ENCODE measurements at regions not wholly inside any gene's neighbourhood (a gene's known extent, or its start where the extent isn't known, plus 50 kb on each side); places are given as distances from the start of the nearest gene placed in this dataset.

- H3K9me3 Mint-ChIP-seq (ENCODE audit: low read depth, unreplicated experiment), result peaks cover 5% of the 10 kb centered on the region
- intact Hi-C loops (cut with micrococcal nuclease; ENCODE audit: unreplicated experiment), result no loop called here
- CTCF ChIA-PET, result no interaction called here
- H3K27ac Mint-ChIP-seq (ENCODE audit: unreplicated experiment), result no peak overlapping the region
- no peaks in the 10 kb centered on the region for H3K36me3 Mint-ChIP-seq (ENCODE audit: insufficient read depth, unreplicated experiment)
- no peak for TF ChIP-seq CTCF (IDR thresholded peaks at IDR 0.05; ENCODE audit: unreplicated experiment)
- no TSS peak for BruUV-seq (replicated peaks)
- DNase-seq, result no peak
- no peaks in the 10 kb centered on the region for H3K27me3 Mint-ChIP-seq (ENCODE audit: unreplicated experiment)
- no peaks in the 10 kb centered on the region for H3K4me1 Mint-ChIP-seq (ENCODE audit: low read depth, unreplicated experiment)
- H3K4me3 Mint-ChIP-seq (ENCODE audit: low read depth, unreplicated experiment), result no peak overlapping the region
Observed at GRCh38 chr1:4483021-4483625, 171.3 kb upstream of the AJAP1 start.

GRCh38 chr1:4485398-4485797 lies 169.0 kb upstream of the AJAP1 start:
- BruUV-seq (replicated peaks), result no TSS peak
- intact Hi-C loops (cut with micrococcal nuclease; ENCODE audit: unreplicated experiment), result no loop called here
- H3K36me3 Mint-ChIP-seq (ENCODE audit: insufficient read depth, unreplicated experiment), result no peaks in the 10 kb centered on the region
- H3K4me3 Mint-ChIP-seq (ENCODE audit: low read depth, unreplicated experiment), result no peak overlapping the region
- no peak for DNase-seq
- no peak for TF ChIP-seq CTCF (IDR thresholded peaks at IDR 0.05; ENCODE audit: unreplicated experiment)
- H3K4me1 Mint-ChIP-seq (ENCODE audit: low read depth, unreplicated experiment), result no peaks in the 10 kb centered on the region
- H3K27me3 Mint-ChIP-seq (ENCODE audit: unreplicated experiment), result no peaks in the 10 kb centered on the region
- H3K27ac Mint-ChIP-seq (ENCODE audit: unreplicated experiment), result no peak overlapping the region
- CTCF ChIA-PET, result no interaction called here
- H3K9me3 Mint-ChIP-seq (ENCODE audit: low read depth, unreplicated experiment), result peaks cover 5% of the 10 kb centered on the region

GRCh38 chr1:4485878-4486277 lies 168.5 kb upstream of the AJAP1 start:
- Mint-ChIP-seq H3K27ac (ENCODE audit: unreplicated experiment) (no peak overlapping the region), H3K36me3 (ENCODE audit: insufficient read depth, unreplicated experiment) (no peaks in the 10 kb centered on the region), H3K4me1 (ENCODE audit: low read depth, unreplicated experiment) (no peaks in the 10 kb centered on the region), H3K4me3 (ENCODE audit: low read depth, unreplicated experiment) (no peak overlapping the region), H3K27me3 (ENCODE audit: unreplicated experiment) (no peaks in the 10 kb centered on the region), H3K9me3 (ENCODE audit: low read depth, unreplicated experiment) (peaks cover 6% of the 10 kb centered on the region)
- BruUV-seq (replicated peaks), result no TSS peak
- CTCF ChIA-PET, result no interaction called here
- intact Hi-C loops (cut with micrococcal nuclease; ENCODE audit: unreplicated experiment), result no loop called here
- DNase-seq, result no peak
- no peak for TF ChIP-seq CTCF (IDR thresholded peaks at IDR 0.05; ENCODE audit: unreplicated experiment)

GRCh38 chr1:4486408-4487120 lies 167.8 kb upstream of the AJAP1 start:
- CTCF ChIA-PET, result no interaction called here
- Mint-ChIP-seq H3K27me3 (ENCODE audit: unreplicated experiment) (no peaks in the 10 kb centered on the region), H3K4me1 (ENCODE audit: low read depth, unreplicated experiment) (no peaks in the 10 kb centered on the region), H3K4me3 (ENCODE audit: low read depth, unreplicated experiment) (no peak overlapping the region), H3K36me3 (ENCODE audit: insufficient read depth, unreplicated experiment) (no peaks in the 10 kb centered on the region), H3K27ac (ENCODE audit: unreplicated experiment) (no peak overlapping the region), H3K9me3 (ENCODE audit: low read depth, unreplicated experiment) (peaks cover 10% of the 10 kb centered on the region)
- intact Hi-C loops (cut with micrococcal nuclease; ENCODE audit: unreplicated experiment), result no loop called here
- no peak for DNase-seq
- no TSS peak for BruUV-seq (replicated peaks)
- TF ChIP-seq CTCF (IDR thresholded peaks at IDR 0.05; ENCODE audit: unreplicated experiment), result no peak
